CD1c-positive myeloid dendritic cell (primary cell): ENCODE measurements at regions not wholly inside any gene's neighbourhood (a gene's known extent, or its start where the extent isn't known, plus 50 kb on each side); places are given as distances from the start of the nearest gene placed in this dataset.
"Not testable (repeated sequence)": the region's sequence is repeated elsewhere in the genome, so short reads cannot be mapped to it uniquely, and the experiment has no call there.

Experiments
- DNase-seq: peaks from one replicate; pipeline ENCODE4 v3.0.0-alpha.2; 2016; ENCODE audit errors: extremely low spot score

GRCh38 chr6:103335412-103335811 is 1524.3 kb downstream of the HACE1 start:
- DNase-seq: no peak

- DNase-seq: peak; percentile 0
Measured at GRCh38 chr6:103326760-103327757, 1532.7 kb downstream of the HACE1 start.

- no peak for DNase-seq
Measured at GRCh38 chr6:103313432-103313831, 1546.3 kb downstream of the HACE1 start.

GRCh38 chr6:103294376-103294775 is 1565.3 kb downstream of the HACE1 start:
- not testable (repeated sequence) for DNase-seq

GRCh38 chr6:103284835-103285234 is 1574.9 kb downstream of the HACE1 start:
- peak; percentile 0 for DNase-seq

- peak; percentile 0 for DNase-seq
Measured at GRCh38 chr6:103280417-103280816, 1579.3 kb downstream of the HACE1 start.

- no peak for DNase-seq
Measured at GRCh38 chr6:103277936-103278335, 1581.8 kb downstream of the HACE1 start.

- DNase-seq: peak; percentile 0
Measured at GRCh38 chr6:103273048-103273447, 1586.7 kb downstream of the HACE1 start.

GRCh38 chr6:103269581-103269980 is 1590.1 kb downstream of the HACE1 start:
- DNase-seq: no peak

- no peak for DNase-seq
Measured at GRCh38 chr6:103268335-103268734, 1591.4 kb downstream of the HACE1 start.

- DNase-seq: no peak
Measured at GRCh38 chr6:103264020-103264419, 1595.7 kb downstream of the HACE1 start.

- DNase-seq: no peak
Measured at GRCh38 chr6:103255132-103255531, 1604.6 kb downstream of the HACE1 start.

GRCh38 chr6:103236923-103237322 is 1622.8 kb downstream of the HACE1 start:
- no peak for DNase-seq

- no peak for DNase-seq
Measured at GRCh38 chr6:103231181-103231580, 1628.5 kb downstream of the HACE1 start.

- DNase-seq: no peak
Measured at GRCh38 chr6:103215847-103216246, 1643.9 kb downstream of the HACE1 start.

GRCh38 chr6:103210686-103211085 is 1649.0 kb downstream of the HACE1 start:
- no peak for DNase-seq

GRCh38 chr6:103198386-103198785 is 1661.3 kb downstream of the HACE1 start:
- DNase-seq: no peak

GRCh38 chr6:103193413-103193812 is 1666.3 kb downstream of the HACE1 start:
- DNase-seq: no peak

- no peak for DNase-seq
Measured at GRCh38 chr6:103191391-103192093, 1668.2 kb downstream of the HACE1 start.

GRCh38 chr6:103184776-103185175 is 1674.9 kb downstream of the HACE1 start:
- DNase-seq: no peak

GRCh38 chr6:103183831-103184411 is 1675.8 kb downstream of the HACE1 start:
- no peak for DNase-seq

- DNase-seq: no peak
Measured at GRCh38 chr6:103178193-103178592, 1681.5 kb downstream of the HACE1 start.
